AG04450 (cell line): ENCODE measurements at regions not wholly inside any gene's neighbourhood (a gene's known extent, or its start where the extent isn't known, plus 50 kb on each side); places are given as distances from the start of the nearest gene placed in this dataset.

Experiments
- CTCF ChIA-PET: fragments of 300-600, 350-600 bp; formaldehyde crosslinking; extraction: SDS; loops from one replicate; lab custom pipeline; 2022; ENCODE audit warnings: antibody characterized with exemption, inconsistent platforms; lab: Charles Lee
- POLR2A ChIA-PET: fragments of 350-600 bp; formaldehyde crosslinking; extraction: SDS; loops from one replicate; lab custom pipeline; 2021; ENCODE audit warnings: antibody characterized with exemption, inconsistent platforms; lab: Yijun Ruan, JAX
- DNase-seq: peaks from one replicate; pipeline ENCODE4 v3.0.0-alpha.2; 2011; ENCODE audit warnings: low read depth, low spot score
- H3K27ac ChIP-seq: one replicate; pipeline ENCODE4 v1.5.1; 2012; ENCODE audit warnings: low read depth, low read length, control low read depth
- H3K27me3 ChIP-seq: one replicate; pipeline ENCODE4 v1.6.0; 2012; ENCODE audit warnings: low read length; ENCODE audit not compliant: control insufficient read depth, insufficient read depth
- H3K4me3 ChIP-seq: 2 replicates; pipeline ENCODE4 v1.5.1; 2011; ENCODE audit warnings: mild to moderate bottlenecking, low read depth, low read length, control low read depth
- H3K9me3 ChIP-seq: 2 replicates; pipeline ENCODE4 v1.5.1; 2012; ENCODE audit warnings: low read length; ENCODE audit not compliant: control insufficient read depth, insufficient read depth
- CTCF ChIP-seq: IDR thresholded peaks from 2 replicates; pipeline ENCODE4 v1.5.1; 2011; ENCODE audit warnings: low read depth, low read length, control low read depth, inconsistent platforms

- no peak for DNase-seq
- H3K27ac ChIP-seq, result no peak overlapping the region
- H3K27me3 ChIP-seq, result no peaks in the 10 kb centered on the region
- ChIA-PET POLR2A (no interaction called here), CTCF (no interaction called here)
- no peaks in the 10 kb centered on the region for H3K9me3 ChIP-seq
- no peak for TF ChIP-seq CTCF
- H3K4me3 ChIP-seq, result no peak overlapping the region
Measured at GRCh38 chr18:26711756-26712155, 153.8 kb downstream of the AQP4 start.

GRCh38 chr18:26710470-26711096 is 154.9 kb downstream of the AQP4 start:
- Histone ChIP-seq H3K4me3 (no peak overlapping the region), H3K27ac (no peak overlapping the region), H3K27me3 (no peaks in the 10 kb centered on the region), H3K9me3 (no peaks in the 10 kb centered on the region)
- POLR2A ChIA-PET, result no interaction called here
- CTCF ChIA-PET, result no interaction called here
- no peak for DNase-seq
- no peak for TF ChIP-seq CTCF

GRCh38 chr18:26709897-26710296 is 155.6 kb downstream of the AQP4 start:
- CTCF ChIA-PET, result no interaction called here
- Histone ChIP-seq H3K4me3 (no peak overlapping the region), H3K9me3 (no peaks in the 10 kb centered on the region), H3K27ac (no peak overlapping the region), H3K27me3 (no peaks in the 10 kb centered on the region)
- POLR2A ChIA-PET, result no interaction called here
- no peak for DNase-seq
- TF ChIP-seq CTCF, result no peak

- ChIA-PET CTCF (no interaction called here), POLR2A (no interaction called here)
- H3K27me3 ChIP-seq, result no peaks in the 10 kb centered on the region
- H3K9me3 ChIP-seq, result no peaks in the 10 kb centered on the region
- no peak for DNase-seq
- H3K27ac ChIP-seq, result no peak overlapping the region
- no peak overlapping the region for H3K4me3 ChIP-seq
- no peak for TF ChIP-seq CTCF
Measured at GRCh38 chr18:26708806-26709716, 156.4 kb downstream of the AQP4 start.

GRCh38 chr18:26706911-26707351 is 158.6 kb downstream of the AQP4 start:
- ChIA-PET CTCF (no interaction called here), POLR2A (no interaction called here)
- no peak for DNase-seq
- TF ChIP-seq CTCF, result no peak
- Histone ChIP-seq H3K9me3 (no peaks in the 10 kb centered on the region), H3K27me3 (no peaks in the 10 kb centered on the region), H3K27ac (no peak overlapping the region), H3K4me3 (no peak overlapping the region)
